Body of pancreas (tissue), 4 donors: ENCODE measurements at regions not wholly inside any gene's neighbourhood (a gene's known extent, or its start where the extent isn't known, plus 50 kb on each side); places are given as distances from the start of the nearest gene placed in this dataset.

Experiments used
- ATAC-seq: fragments of 150-250 bp; one replicate; pipeline ENCODE4 v1.9.1; 2016
- DNase-seq, 4 donors: peaks; one replicate each; pipeline ENCODE4 v3.0.0-alpha.2; 2019
- H3K27ac ChIP-seq, 4 donors: fragments of 200-600 bp; sonication (generic); 1 replicate in 3 of 4; 2 replicates in 1 of 4; pipeline versions ENCODE4 v1.5.1 to v1.6.1; 2016 to 2019; ENCODE audit warnings: mild to moderate bottlenecking in 1 of 4, mixed read lengths in 1 of 4, moderate library complexity in 1 of 4
- H3K27me3 ChIP-seq, 2 donors: fragments of 200-600 bp; sonication (generic); one replicate each; pipeline ENCODE4 v1.6.0; 2016; ENCODE audit warnings: mild to moderate bottlenecking in 1 of 2
- H3K36me3 ChIP-seq, 2 donors: fragments of 200-600 bp; sonication (generic); replicated peaks in 1 of 2; 2 replicates each; pipeline ENCODE4 v1.5.1; 2016; ENCODE audit warnings: low read depth in 2 of 2; ENCODE audit not compliant: insufficient read depth in 1 of 2
- H3K4me1 ChIP-seq: fragments of 200-600 bp; sonication (generic); one replicate; pipeline ENCODE4 v1.6.0; 2016
- H3K4me3 ChIP-seq, 2 donors: fragments of 200-600 bp; sonication (generic); 1 replicate in 1 of 2; 2 replicates in 1 of 2; pipeline ENCODE4 v1.5.1; 2016 to 2019
- H3K9me3 ChIP-seq, 3 donors: fragments of 200-600 bp; sonication (generic); 1 replicate in 2 of 3; 2 replicates in 1 of 3; pipeline ENCODE4 v1.5.1; 2016
- POLR2A ChIP-seq, 3 donors: fragments of 450-650 bp; IDR thresholded peaks; one replicate each; pipeline ENCODE4 v1.6.1; 2016; ENCODE audit warnings: antibody characterized with exemption in 3 of 3, mild to moderate bottlenecking in 2 of 3
- WGBS, 2 donors: methylation state at CpG; one replicate each; pipeline ENCODE4 v1.1.5; 2017; 5-methylcytosine and 5-hydroxymethylcytosine counted together
- intact Hi-C: fragments of 100-400 bp; cut with DNase I; formaldehyde crosslinking; loops from one replicate; pipeline ENCODE4 v1.15.1; 2023
- TF ChIP-seq, protein P1 (sequence below), 7 experiments: fragments of 450-650 bp in 4 of 7; fragments of 200-600 bp in 3 of 7; sonication (generic) in 3 of 7; IDR thresholded peaks; one replicate each; pipeline ENCODE4 v1.5.1; 2016 to 2019; ENCODE audit warnings: antibody characterized with exemption in 7 of 7

DNA sequence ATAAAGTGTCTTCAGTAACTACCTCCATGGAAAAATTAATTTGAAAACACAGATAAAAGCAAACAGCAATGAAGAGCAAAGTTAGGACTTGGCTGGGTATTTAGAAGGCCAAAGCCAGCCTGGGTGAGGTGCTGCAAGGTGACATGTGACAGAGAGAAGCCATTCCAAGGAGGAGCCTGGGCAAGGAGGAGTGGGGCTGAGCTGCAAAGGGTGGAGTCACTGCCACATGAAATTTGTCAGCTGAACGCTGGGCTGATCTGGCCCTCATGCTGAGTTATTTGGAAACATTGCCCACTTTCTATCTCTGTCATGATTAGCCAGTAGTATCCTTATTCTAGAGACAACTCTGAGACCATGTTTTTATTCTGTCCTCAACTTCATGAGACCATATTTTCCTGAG is 76.3 kb downstream of the PERP start:
- Histone ChIP-seq H3K9me3 (no peaks in the 10 kb centered on the region), H3K27ac (no peak overlapping the region), H3K27me3 (no peaks in the 10 kb centered on the region), H3K4me3 (no peak overlapping the region), H3K36me3 (no peaks in the 10 kb centered on the region), H3K4me1 (peaks cover 5% of the 10 kb centered on the region)
- intact Hi-C loops = no loop called here
- ATAC-seq (no peak), DNase-seq (no peak)
- 11 to 57% methylated on average over 1 of the region's 1 CpG for WGBS, 2 donors
- TF ChIP-seq, protein P1, sequence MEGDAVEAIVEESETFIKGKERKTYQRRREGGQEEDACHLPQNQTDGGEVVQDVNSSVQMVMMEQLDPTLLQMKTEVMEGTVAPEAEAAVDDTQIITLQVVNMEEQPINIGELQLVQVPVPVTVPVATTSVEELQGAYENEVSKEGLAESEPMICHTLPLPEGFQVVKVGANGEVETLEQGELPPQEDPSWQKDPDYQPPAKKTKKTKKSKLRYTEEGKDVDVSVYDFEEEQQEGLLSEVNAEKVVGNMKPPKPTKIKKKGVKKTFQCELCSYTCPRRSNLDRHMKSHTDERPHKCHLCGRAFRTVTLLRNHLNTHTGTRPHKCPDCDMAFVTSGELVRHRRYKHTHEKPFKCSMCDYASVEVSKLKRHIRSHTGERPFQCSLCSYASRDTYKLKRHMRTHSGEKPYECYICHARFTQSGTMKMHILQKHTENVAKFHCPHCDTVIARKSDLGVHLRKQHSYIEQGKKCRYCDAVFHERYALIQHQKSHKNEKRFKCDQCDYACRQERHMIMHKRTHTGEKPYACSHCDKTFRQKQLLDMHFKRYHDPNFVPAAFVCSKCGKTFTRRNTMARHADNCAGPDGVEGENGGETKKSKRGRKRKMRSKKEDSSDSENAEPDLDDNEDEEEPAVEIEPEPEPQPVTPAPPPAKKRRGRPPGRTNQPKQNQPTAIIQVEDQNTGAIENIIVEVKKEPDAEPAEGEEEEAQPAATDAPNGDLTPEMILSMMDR (IDR thresholded peaks at IDR 0.05) = no peak
- no peak for TF ChIP-seq POLR2A (IDR thresholded peaks at IDR 0.05)

DNA sequence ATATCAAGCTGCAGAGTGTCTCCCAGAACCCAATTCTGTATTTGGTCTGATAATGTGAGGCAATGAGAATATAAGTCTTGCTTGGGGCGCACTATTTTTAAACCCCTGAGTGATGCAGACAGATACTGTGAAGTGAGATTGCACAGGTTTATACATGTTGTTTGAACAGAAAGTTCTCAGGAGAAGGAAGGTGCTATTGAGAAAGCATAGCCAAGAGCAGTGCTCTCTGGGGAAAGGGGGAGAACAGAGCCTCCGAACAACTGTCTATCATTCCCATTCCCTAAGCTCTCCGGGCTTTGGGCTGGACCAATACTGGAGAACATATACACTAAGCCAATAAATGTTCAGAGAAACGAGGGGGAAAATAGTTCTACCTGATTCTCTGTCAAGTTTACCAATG is 75.8 kb downstream of the PERP start:
- no peaks in the 10 kb centered on the region for H3K36me3 ChIP-seq
- no peak overlapping the region for H3K27ac ChIP-seq
- intact Hi-C loops = no loop called here
- no peak for TF ChIP-seq POLR2A (IDR thresholded peaks at IDR 0.05)
- TF ChIP-seq, protein P1 (IDR thresholded peaks at IDR 0.05) = no peak
- DNase-seq = no peak
- no peaks in the 10 kb centered on the region for H3K4me1 ChIP-seq
- WGBS, 2 donors = 68 to 85% methylated on average over 4 of the region's 4 CpGs
- no peak overlapping the region for H3K4me3 ChIP-seq
- H3K27me3 ChIP-seq = no peaks in the 10 kb centered on the region
- no peak for ATAC-seq
- H3K9me3 ChIP-seq = no peaks in the 10 kb centered on the region

DNA sequence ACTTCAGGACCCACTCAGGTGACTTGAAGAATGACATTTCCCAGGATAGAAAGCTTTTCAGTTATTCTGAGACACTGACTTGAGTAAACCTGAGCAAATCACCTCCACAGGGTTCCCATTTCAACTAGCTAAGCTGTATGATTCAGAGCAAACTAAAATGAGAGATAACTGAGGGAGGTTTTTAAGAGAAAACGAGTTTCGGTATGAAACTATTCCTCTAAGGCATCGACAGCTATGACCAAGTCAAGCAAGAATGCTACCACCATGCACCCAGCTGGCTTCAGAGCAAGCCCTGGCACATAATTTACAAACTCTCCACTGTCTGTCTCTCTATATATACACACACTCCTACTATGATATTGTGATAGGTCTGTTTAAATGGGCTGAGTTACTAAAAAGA is 75.4 kb downstream of the PERP start:
- Histone ChIP-seq H3K27me3 (no peaks in the 10 kb centered on the region), H3K4me3 (no peak overlapping the region), H3K9me3 (no peaks in the 10 kb centered on the region), H3K4me1 (no peaks in the 10 kb centered on the region), H3K36me3 (no peaks in the 10 kb centered on the region), H3K27ac (no peak overlapping the region)
- intact Hi-C loops = no loop called here
- no peak for ATAC-seq
- WGBS, 2 donors = 79 to 90% methylated on average over 3 of the region's 3 CpGs
- DNase-seq = no peak
- no peak for TF ChIP-seq POLR2A (IDR thresholded peaks at IDR 0.05)
- TF ChIP-seq, protein P1 (IDR thresholded peaks at IDR 0.05) = no peak

DNA sequence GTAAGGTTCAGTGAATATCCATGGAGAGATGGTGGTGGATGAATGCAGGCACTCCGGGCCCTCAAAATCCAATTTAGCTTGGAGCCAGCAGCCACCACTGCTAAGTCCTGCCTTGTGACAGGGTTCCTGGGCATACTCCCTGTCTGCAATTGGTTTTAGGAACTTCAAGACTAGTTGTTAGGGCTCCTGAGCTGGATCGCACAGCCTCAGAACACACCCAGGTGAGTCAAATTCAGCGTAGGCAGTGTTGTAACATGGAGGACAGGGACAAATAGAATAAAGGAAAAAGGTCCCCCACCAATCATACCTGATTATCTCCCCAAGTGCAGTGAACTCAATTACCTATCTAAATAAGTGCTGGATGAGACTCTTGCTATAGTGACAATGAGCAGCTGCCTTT is 74.6 kb downstream of the PERP start:
- H3K9me3 ChIP-seq = no peaks in the 10 kb centered on the region
- H3K27me3 ChIP-seq = no peaks in the 10 kb centered on the region
- WGBS, 2 donors = 96 to 98% methylated on average over 3 of the region's 3 CpGs
- ATAC-seq (no peak), DNase-seq (no peak)
- no peaks in the 10 kb centered on the region for H3K4me1 ChIP-seq
- intact Hi-C loops = no loop called here
- no peak overlapping the region for H3K4me3 ChIP-seq
- H3K36me3 ChIP-seq = no peaks in the 10 kb centered on the region
- H3K27ac ChIP-seq = no peak overlapping the region
- TF ChIP-seq, protein P1 (IDR thresholded peaks at IDR 0.05) = no peak
- TF ChIP-seq POLR2A (IDR thresholded peaks at IDR 0.05) = no peak

DNA sequence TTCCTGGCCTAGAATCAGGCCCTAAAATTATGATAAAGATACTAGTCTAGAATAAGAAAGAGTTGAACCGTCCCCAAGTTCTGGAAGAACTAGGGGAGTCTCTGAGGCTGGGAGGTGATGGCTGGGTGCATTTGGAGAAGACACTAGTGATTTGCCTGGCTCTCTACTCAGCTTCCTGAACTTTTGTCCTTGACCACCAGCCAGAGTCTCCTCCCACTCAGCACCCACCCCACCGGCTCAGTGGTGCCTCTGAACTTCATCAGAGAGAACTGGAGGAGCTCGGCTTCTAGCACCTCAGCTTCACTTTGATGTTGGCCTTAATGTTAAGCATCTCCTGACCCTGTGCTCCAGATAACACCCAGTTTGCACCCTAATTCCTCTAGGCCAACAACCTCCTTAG is 73.0 kb downstream of the PERP start:
- ATAC-seq = no peak
- Histone ChIP-seq H3K27me3 (no peaks in the 10 kb centered on the region), H3K36me3 (no peaks in the 10 kb centered on the region), H3K9me3 (no peaks in the 10 kb centered on the region), H3K4me1 (no peaks in the 10 kb centered on the region), H3K4me3 (no peak overlapping the region), H3K27ac (no peak overlapping the region)
- intact Hi-C loops = no loop called here
- DNase-seq = no peak
- TF ChIP-seq, protein P1 (IDR thresholded peaks at IDR 0.05) = no peak
- TF ChIP-seq POLR2A (IDR thresholded peaks at IDR 0.05) = no peak
- 62 to 81% methylated on average over 3 of the region's 3 CpGs for WGBS, 2 donors
